Breast epithelium (tissue), 3 donors: ENCODE measurements at regions not wholly inside any gene's neighbourhood (a gene's known extent, or its start where the extent isn't known, plus 50 kb on each side); places are given as distances from the start of the nearest gene placed in this dataset.

Experiments
- CTCF ChIP-seq, 3 donors: fragments of 450-650 bp; IDR thresholded peaks; one replicate each; pipeline ENCODE4 v1.5.1; 2016 to 2017; ENCODE audit warnings: antibody characterized with exemption in 3 of 3, mild to moderate bottlenecking in 3 of 3, moderate library complexity in 3 of 3
- POLR2A ChIP-seq: fragments of 450-650 bp; IDR thresholded peaks from one replicate; pipeline ENCODE4 v1.6.1; 2016; ENCODE audit warnings: antibody characterized with exemption, mild to moderate bottlenecking, moderate library complexity

- no peak for TF ChIP-seq POLR2A
- no peak for TF ChIP-seq CTCF (IDR thresholded peaks at IDR 0.05)
These were observed 97.2 kb downstream of the SREK1 start for GRCh38 chr5:66241136-66241825.
